Epithelial cell of prostate (primary cell): ENCODE measurements at regions not wholly inside any gene's neighbourhood (a gene's known extent, or its start where the extent isn't known, plus 50 kb on each side); places are given as distances from the start of the nearest gene placed in this dataset.
"Not testable (repeated sequence)": the region's sequence is repeated elsewhere in the genome, so short reads cannot be mapped to it uniquely, and the experiment has no call there.

Source experiments
- DNase-seq: peaks from one replicate; pipeline ENCODE4 v3.0.0-alpha.2; 2011; ENCODE audit warnings: low read depth, low spot score
- H3K27ac ChIP-seq: fragments of 450-650 bp; 2 replicates; pipeline ENCODE4 v1.5.1; 2017; ENCODE audit warnings: mild to moderate bottlenecking

DNA sequence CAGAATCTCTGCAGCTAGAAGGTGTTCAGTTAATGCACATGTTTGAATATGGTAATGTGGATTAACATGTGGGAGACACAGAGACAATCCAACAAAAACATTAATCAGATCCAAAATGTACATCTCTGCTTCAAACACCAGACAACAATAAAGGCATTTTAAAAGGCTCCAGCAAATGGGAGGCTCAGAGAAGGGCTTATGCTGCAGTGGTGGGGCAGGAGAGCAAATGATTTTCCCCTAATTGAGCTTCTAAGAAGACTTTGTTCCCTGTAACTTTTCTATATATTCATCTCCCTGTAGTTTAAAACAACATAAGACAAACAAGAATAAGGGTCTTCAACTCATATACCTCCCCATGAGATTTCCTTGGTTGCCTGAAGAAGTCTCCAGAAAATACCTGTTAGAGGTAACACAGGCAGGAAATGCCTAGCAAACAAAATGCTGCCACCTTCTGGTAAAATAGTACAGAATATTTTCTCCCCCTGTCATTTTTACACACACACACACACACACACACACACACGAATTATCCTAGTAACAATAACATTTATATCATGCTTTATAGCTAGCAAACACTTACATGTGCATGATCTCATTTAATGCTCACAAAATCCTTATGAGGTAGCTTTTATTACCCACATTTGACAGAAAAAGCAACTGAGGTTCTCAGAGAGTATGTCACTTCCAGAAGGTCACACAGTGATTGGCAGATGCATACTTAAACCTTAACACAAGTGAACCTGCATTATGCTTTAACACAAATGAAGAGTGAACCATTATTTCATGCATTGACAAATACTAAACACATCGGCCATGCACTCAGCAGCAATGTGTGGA lies 123.4 kb upstream of the MB21D2 start:
- H3K27ac ChIP-seq = no peak overlapping the region
- DNase-seq = peak; percentile 22

DNA sequence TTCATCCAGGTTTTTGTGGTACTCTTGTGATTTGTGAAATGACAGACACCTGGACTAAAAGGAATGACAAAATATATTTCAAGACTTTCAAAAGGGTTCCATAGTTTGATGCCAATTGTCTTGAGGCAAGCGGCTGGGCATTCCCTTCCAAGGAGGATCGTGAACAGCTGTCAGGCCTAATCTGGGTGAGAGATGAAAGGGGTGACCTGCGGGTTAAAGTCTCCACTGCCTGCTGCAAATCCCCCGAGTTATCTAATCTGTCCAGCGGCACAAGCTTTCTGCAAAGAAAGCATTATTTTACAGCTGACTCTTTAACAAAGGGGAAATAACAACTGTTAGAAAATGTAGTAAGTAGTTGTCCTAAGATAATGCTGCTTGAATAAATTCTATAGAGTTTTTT lies 128.7 kb upstream of the MB21D2 start:
- H3K27ac ChIP-seq = no peak overlapping the region
- DNase-seq = no peak

GRCh38 chr3:193047461-193047860 lies 129.8 kb upstream of the MB21D2 start:
- not testable (repeated sequence) for H3K27ac ChIP-seq, DNase-seq

- no peak overlapping the region for H3K27ac ChIP-seq
- DNase-seq = no peak
Measured at GRCh38 chr3:193048127-193048526, 130.5 kb upstream of the MB21D2 start.

GRCh38 chr3:193049935-193050334 lies 132.3 kb upstream of the MB21D2 start:
- DNase-seq = no peak

GRCh38 chr3:193051314-193051713 lies 133.7 kb upstream of the MB21D2 start:
- DNase-seq = no peak
- H3K27ac ChIP-seq = no peak overlapping the region

More at GRCh38 chr3:193049935-193050334, 132.3 kb upstream of the MB21D2 start:
- H3K27ac ChIP-seq = no peak overlapping the region

- H3K27ac ChIP-seq = no peak overlapping the region
- DNase-seq = no peak
Measured at GRCh38 chr3:193052354-193053045, 134.8 kb upstream of the MB21D2 start.

DNA sequence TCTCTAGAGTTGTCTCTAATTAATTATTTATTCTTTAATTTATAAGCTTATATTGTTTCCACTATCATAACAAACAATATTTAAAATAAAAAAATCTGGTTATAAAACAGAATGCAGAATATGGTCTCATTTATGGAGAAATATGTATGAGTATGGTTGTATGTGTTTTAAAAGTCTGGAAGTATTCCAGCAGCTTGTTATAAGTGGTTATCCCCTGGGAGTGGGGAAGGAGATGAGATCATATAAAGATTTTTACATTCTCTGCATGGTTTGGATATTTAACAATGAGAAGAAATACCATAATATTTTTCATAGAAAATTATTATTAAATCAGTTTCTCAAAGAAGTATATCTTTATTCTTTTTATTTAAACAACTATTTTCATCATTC lies 135.4 kb upstream of the MB21D2 start:
- DNase-seq = no peak
- no peak overlapping the region for H3K27ac ChIP-seq

DNA sequence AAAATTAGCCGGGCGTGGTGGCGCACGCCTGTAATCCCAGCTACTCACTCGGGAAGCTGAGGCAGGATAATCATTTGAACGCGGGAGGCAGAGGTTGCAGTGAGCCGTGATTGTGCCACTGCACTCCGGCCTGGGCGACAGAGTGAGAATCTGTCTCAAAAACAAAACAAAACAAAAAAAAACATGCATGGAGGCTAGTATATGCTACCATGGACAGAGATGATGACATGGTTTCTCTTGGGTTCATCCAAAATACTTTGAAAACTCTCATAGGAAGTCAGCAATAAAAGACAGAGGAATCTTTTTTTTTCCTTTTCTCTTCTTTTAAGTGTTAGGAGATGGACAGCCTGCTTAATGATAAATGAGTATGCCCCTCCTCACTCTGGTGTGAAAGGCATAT lies 137.7 kb upstream of the MB21D2 start:
- DNase-seq = no peak
- H3K27ac ChIP-seq = no peak overlapping the region

- DNase-seq = no peak
- no peak overlapping the region for H3K27ac ChIP-seq
Measured at GRCh38 chr3:193057616-193058015, 140.0 kb upstream of the MB21D2 start.

- no peak overlapping the region for H3K27ac ChIP-seq
- DNase-seq = no peak
Measured at GRCh38 chr3:193060748-193061546, 143.3 kb upstream of the MB21D2 start.

DNA sequence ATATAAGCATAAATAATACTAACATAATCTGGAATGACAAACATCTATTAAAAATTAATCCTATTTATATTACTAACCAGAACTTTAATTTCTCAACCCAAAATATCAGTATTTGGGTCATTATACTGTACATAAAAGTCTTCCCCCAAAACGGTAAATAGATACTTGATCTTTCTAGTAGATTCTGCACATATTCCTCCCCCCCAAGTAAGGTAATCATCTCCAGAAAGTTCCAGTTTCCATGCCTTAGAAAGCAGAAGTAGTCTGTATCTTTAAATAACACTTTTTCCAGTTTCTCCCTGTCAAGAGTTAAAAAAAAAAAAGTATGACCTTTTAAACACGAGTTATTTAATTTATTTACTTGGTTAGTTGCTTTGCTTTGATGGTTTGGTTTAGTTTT lies 150.7 kb upstream of the MB21D2 start:
- DNase-seq = no peak
- H3K27ac ChIP-seq = no peak overlapping the region

DNA sequence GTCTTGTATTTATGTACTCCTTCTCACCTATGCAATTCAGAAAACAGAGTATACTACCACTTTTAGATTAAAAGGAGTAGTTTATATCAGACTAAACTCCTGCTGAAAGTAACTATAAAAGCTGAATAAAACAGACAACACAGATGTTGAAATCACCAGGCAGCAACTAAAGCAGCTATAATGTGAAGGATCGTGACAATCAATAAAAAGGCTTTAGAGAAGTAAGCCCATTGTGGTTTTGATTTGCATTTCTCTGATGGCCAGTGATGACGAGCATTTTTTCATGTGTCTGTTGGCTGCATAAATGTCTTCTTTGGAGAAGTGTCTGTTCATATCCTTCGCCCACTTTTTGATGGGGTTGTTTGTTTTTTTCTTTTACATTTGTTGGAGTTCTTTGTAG lies 152.1 kb upstream of the MB21D2 start:
- H3K27ac ChIP-seq, DNase-seq: not testable (repeated sequence)

- DNase-seq = no peak
Measured at GRCh38 chr3:193078996-193079753, 161.5 kb upstream of the MB21D2 start.

DNA sequence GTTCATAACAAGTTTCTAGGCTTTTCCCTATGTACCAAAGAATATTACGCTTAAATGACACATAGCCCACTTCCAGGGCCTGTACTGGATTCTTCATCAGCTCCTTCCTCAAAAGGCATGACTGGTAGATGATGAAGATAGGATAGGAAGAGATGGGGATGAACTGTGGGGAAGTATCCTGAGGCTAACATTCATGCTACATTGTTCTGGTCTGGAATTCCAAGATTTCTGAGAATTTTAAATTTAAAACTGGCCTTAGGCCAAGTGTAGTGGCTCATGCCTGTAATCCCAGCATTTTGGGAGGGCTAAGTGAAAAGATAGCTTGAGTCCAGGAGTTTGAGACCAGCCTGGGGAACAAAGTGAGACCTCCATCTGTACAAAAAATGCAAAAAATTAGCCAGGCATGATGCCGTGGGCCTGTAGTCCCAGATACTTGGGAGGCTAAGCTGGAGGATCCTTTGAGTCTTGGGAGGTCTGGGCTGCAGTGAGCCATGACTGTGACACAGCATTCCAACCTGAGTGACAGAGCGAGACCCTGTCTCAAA lies 160.1 kb upstream of the PLAAT1 start:
- no peak overlapping the region for H3K27ac ChIP-seq
- no peak for DNase-seq

More at GRCh38 chr3:193078996-193079753, 161.5 kb upstream of the MB21D2 start:
- no peak overlapping the region for H3K27ac ChIP-seq

GRCh38 chr3:193085655-193086054 lies 155.4 kb upstream of the PLAAT1 start:
- DNase-seq = no peak
- H3K27ac ChIP-seq = no peak overlapping the region

DNA sequence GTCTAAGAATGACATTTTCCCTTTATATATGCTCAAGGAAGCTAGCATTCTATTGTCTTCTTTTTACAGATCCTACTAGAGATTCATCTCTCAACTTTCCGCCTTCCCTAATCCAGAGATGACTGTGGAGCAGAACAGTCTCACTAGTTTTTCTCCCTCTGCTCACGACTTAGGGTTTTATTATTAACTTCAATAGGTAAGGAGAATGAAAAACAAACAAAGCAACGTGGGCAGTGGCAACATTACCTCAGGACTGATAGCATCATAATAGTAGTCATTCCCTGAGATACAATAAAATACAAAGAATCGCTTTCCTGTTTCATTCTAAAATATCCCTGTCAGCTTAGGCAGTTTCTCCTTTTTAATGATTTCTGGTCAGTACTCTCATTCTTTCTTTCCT lies 154.3 kb upstream of the PLAAT1 start:
- DNase-seq = no peak
- H3K27ac ChIP-seq = no peak overlapping the region

- DNase-seq = no peak
- H3K27ac ChIP-seq = no peak overlapping the region
Measured at GRCh38 chr3:193087336-193087735, 153.7 kb upstream of the PLAAT1 start.

- no peak for DNase-seq
- H3K27ac ChIP-seq = no peak overlapping the region
Measured at GRCh38 chr3:193095366-193095765, 145.7 kb upstream of the PLAAT1 start.

DNA sequence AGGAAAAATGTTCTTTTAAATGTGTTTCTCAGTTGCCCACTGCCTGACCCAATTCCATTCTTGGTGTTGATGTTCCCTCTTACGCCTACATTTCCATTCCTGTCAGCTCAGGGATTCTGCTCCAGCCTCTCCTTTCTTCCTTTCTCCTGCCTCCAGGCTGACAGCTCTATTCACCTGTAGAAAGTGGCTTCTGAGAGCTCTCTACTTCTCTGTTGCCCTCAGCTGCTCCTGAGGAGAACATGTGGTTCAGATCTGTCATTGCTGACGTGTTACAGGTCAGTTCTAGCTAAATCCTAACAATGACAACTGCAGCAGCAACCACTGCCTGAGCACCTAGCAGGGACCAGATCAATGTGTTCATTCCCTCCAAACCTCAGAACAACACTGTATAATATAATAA lies 144.9 kb upstream of the PLAAT1 start:
- no peak overlapping the region for H3K27ac ChIP-seq
- DNase-seq = no peak
